ENCODE measurements at regions not wholly inside any gene's neighbourhood (a gene's known extent, or its start where the extent isn't known, plus 50 kb on each side); places are given as distances from the start of the nearest gene placed in this dataset.

GRCh38 chr10:56722912-56723311, 361.9 kb upstream of the ZWINT start:
- intact Hi-C loops (cut with micrococcal nuclease): no loop called here
- Histone ChIP-seq H3K4me2 (replicated peaks; ENCODE audit: low read depth, low read length, poor library complexity, severe bottlenecking) (no peak overlapping the region), H3K4me1 (ENCODE audit: control insufficient read depth in 2 of 2, insufficient read depth in 2 of 2, low read length in 2 of 2) (no peaks in the 10 kb centered on the region), H3K4me3 (ENCODE audit: control extremely low read depth in 1 of 5, extremely low read depth in 1 of 5, insufficient read depth in 1 of 5, low read depth in 2 of 5, low read length in 4 of 5) (no peak overlapping the region), H2AFZ (ENCODE audit: insufficient read depth, low read depth, low read length, poor library complexity, severe bottlenecking) (no peak overlapping the region), H3K36me3 (replicated peaks in 1 of 2; ENCODE audit: control extremely low read depth in 1 of 2, control insufficient read depth in 1 of 2, extremely low read depth in 1 of 2, insufficient read depth in 2 of 2, low read length in 1 of 2) (no peaks in the 10 kb centered on the region), H4K20me1 (ENCODE audit: control insufficient read depth, insufficient read depth, low read length, poor library complexity, severe bottlenecking) (no peaks in the 10 kb centered on the region), H3K79me2 (ENCODE audit: control insufficient read depth, insufficient read depth, low read length) (no peaks in the 10 kb centered on the region), H3K27ac (ENCODE audit: low read length in 2 of 2) (no peak overlapping the region), H3K27me3 (replicated peaks in 1 of 4; ENCODE audit: control extremely low read depth in 1 of 4, control insufficient read depth in 3 of 4, insufficient read depth in 4 of 4, low read length in 3 of 4) (no peaks in the 10 kb centered on the region), H3K9ac (ENCODE audit: low read length) (no peak overlapping the region), H3K9me3 (ENCODE audit: control extremely low read depth in 1 of 3, control insufficient read depth in 2 of 3, insufficient read depth in 1 of 3, low read length in 2 of 3) (no peaks in the 10 kb centered on the region)
- H3K27ac Mint-ChIP-seq: no peak overlapping the region
- no peak for TF ChIP-seq EZH2 (IDR thresholded peaks at IDR 0.05; ENCODE audit: borderline replicate concordance, insufficient read depth, low read depth, low read length, poor library complexity, severe bottlenecking)
- no peak for TF ChIP-seq CTCF (IDR thresholded peaks at IDR 0.05)
- H3K27me3 Mint-ChIP-seq: no peaks in the 10 kb centered on the region
- ChIA-PET POLR2A (no interaction called here), CTCF (no interaction called here)
- no peak overlapping the region for H3K4me3 Mint-ChIP-seq
- ATAC-seq (ENCODE audit: low read depth) (no peak), DNase-seq (no peak)
- no peaks in the 10 kb centered on the region for H3K4me1 Mint-ChIP-seq
- H3K9me3 Mint-ChIP-seq (ENCODE audit: insufficient read depth): peaks cover 3% of the 10 kb centered on the region
- 88% methylated on average over 5 of the region's 7 CpGs for WGBS (ENCODE audit: insufficient coverage)

- no peak for DNase-seq
- Mint-ChIP-seq H3K4me1 (no peaks in the 10 kb centered on the region), H3K27me3 (no peaks in the 10 kb centered on the region), H3K9me3 (ENCODE audit: insufficient read depth) (no peaks in the 10 kb centered on the region), H3K4me3 (no peak overlapping the region), H3K27ac (no peak overlapping the region)
- ChIA-PET POLR2A (no interaction called here), CTCF (no interaction called here)
- TF ChIP-seq CTCF (IDR thresholded peaks at IDR 0.05) (no peak), EZH2 (IDR thresholded peaks at IDR 0.05; ENCODE audit: borderline replicate concordance, insufficient read depth, low read depth, low read length, poor library complexity, severe bottlenecking) (no peak)
- Histone ChIP-seq H4K20me1 (ENCODE audit: control insufficient read depth, insufficient read depth, low read length, poor library complexity, severe bottlenecking) (no peaks in the 10 kb centered on the region), H2AFZ (ENCODE audit: insufficient read depth, low read depth, low read length, poor library complexity, severe bottlenecking) (no peak overlapping the region), H3K4me2 (replicated peaks; ENCODE audit: low read depth, low read length, poor library complexity, severe bottlenecking) (no peak overlapping the region), H3K9me3 (ENCODE audit: control extremely low read depth in 1 of 3, control insufficient read depth in 2 of 3, insufficient read depth in 1 of 3, low read length in 2 of 3) (no peaks in the 10 kb centered on the region), H3K27me3 (replicated peaks in 1 of 4; ENCODE audit: control extremely low read depth in 1 of 4, control insufficient read depth in 3 of 4, insufficient read depth in 4 of 4, low read length in 3 of 4) (no peaks in the 10 kb centered on the region), H3K9ac (ENCODE audit: low read length) (no peak overlapping the region), H3K4me3 (ENCODE audit: control extremely low read depth in 1 of 5, extremely low read depth in 1 of 5, insufficient read depth in 1 of 5, low read depth in 2 of 5, low read length in 4 of 5) (no peak overlapping the region), H3K4me1 (ENCODE audit: control insufficient read depth in 2 of 2, insufficient read depth in 2 of 2, low read length in 2 of 2) (no peaks in the 10 kb centered on the region), H3K79me2 (ENCODE audit: control insufficient read depth, insufficient read depth, low read length) (no peaks in the 10 kb centered on the region), H3K27ac (ENCODE audit: low read length in 2 of 2) (no peak overlapping the region), H3K36me3 (replicated peaks in 1 of 2; ENCODE audit: control extremely low read depth in 1 of 2, control insufficient read depth in 1 of 2, extremely low read depth in 1 of 2, insufficient read depth in 2 of 2, low read length in 1 of 2) (no peaks in the 10 kb centered on the region)
- no peak for ATAC-seq (ENCODE audit: low read depth)
- intact Hi-C loops (cut with micrococcal nuclease): no loop called here
- WGBS (ENCODE audit: insufficient coverage): no CpG with 5 or more reads among the region's 2 CpGs
Observed at GRCh38 chr10:56715262-56715661, 354.2 kb upstream of the ZWINT start.
